Naive B cell (primary cell): ENCODE measurements at regions not wholly inside any gene's neighbourhood (a gene's known extent, or its start where the extent isn't known, plus 50 kb on each side); places are given as distances from the start of the nearest gene placed in this dataset.
"Not testable (repeated sequence)": the region's sequence is repeated elsewhere in the genome, so short reads cannot be mapped to it uniquely, and the experiment has no call there.

Source experiments
- ATAC-seq, 2 donors: fragments of 150-1000 bp; cut with Tn5 transposase; 2 replicates each; pipeline ENCODE4 v1.10.0; 2021; ENCODE audit warnings: low read depth in 2 of 2, mild to moderate bottlenecking in 2 of 2, moderate library complexity in 2 of 2
- DNase-seq: peaks from one replicate; pipeline ENCODE4 v3.0.0; 2022
- H3K27ac Mint-ChIP-seq, 6 donors: one replicate each; pipeline ENCODE4 v1.8.0; 2020 to 2022; ENCODE audit warnings: mild to moderate bottlenecking in 6 of 6, mixed read lengths in 6 of 6, moderate library complexity in 5 of 6, inconsistent platforms in 2 of 6
- H3K27me3 Mint-ChIP-seq, 3 donors: one replicate each; pipeline ENCODE4 v1.8.0; 2021 to 2022; ENCODE audit warnings: mixed read lengths in 3 of 3, mild to moderate bottlenecking in 1 of 3
- H3K36me3 Mint-ChIP-seq, 2 donors: one replicate each; pipeline ENCODE4 v1.8.0; 2020 to 2022; ENCODE audit warnings: mixed read lengths in 2 of 2, inconsistent platforms in 1 of 2, mild to moderate bottlenecking in 1 of 2
- H3K4me1 Mint-ChIP-seq, 3 donors: one replicate each; pipeline ENCODE4 v1.8.0; 2020 to 2022; ENCODE audit warnings: mixed read lengths in 3 of 3, inconsistent platforms in 1 of 3, mild to moderate bottlenecking in 1 of 3, moderate library complexity in 1 of 3
- H3K4me3 Mint-ChIP-seq, 8 donors: one replicate each; pipeline ENCODE4 v1.8.0; 2020 to 2022; ENCODE audit warnings: mild to moderate bottlenecking in 8 of 8, mixed read lengths in 8 of 8, moderate library complexity in 8 of 8, inconsistent platforms in 2 of 8
- H3K9me3 Mint-ChIP-seq, 7 donors: one replicate each; pipeline ENCODE4 v1.8.0; 2020 to 2022; ENCODE audit warnings: mixed read lengths in 7 of 7, mild to moderate bottlenecking in 5 of 7, inconsistent platforms in 2 of 7, moderate library complexity in 1 of 7

DNA sequence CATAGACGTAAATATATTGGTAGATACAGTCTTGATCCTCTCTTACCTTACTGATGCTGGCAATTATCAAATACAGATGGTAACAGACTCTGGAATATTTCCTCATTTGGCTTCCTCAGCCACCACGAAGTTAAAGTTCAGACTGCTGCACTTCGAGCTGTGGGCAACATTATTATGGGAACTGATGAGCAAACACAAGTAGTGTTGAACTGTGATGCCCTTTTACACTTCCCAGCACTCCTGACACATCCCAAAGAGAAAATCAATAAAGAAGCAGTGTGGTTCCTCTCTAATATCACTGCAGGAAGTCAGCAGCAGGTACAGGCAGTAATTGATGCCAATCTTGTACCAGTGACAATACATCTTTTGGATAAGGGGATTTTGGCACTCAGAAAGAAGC is 162.7 kb upstream of the NT5E start:
- no peak for ATAC-seq
- Mint-ChIP-seq H3K36me3 (no peaks in the 10 kb centered on the region), H3K4me1 (no peaks in the 10 kb centered on the region), H3K27ac (no peak overlapping the region), H3K27me3 (no peaks in the 10 kb centered on the region), H3K4me3 (no peak overlapping the region), H3K9me3 (peaks cover 10 to 31% (median 14%) of the 10 kb centered on the region in 7 donors)
- DNase-seq, result no peak

DNA sequence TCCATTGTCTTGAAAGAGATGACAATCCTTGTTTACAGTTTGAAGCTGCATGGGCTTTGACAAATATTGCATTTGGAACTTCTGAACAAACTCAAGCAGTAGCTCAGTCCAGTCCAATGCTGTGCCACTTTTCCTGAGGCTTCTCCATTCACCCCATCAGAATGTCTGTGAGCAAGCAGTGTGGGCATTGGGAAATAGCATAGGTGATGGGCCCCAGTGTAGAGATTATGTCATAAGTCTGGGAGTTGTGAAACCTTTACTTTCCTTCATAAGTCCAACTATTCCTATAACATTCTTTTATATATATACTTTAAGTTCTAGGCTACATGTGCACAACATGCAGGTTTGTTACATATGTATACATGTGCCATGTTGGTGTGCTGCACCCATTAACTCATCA is 163.4 kb upstream of the NT5E start:
- not testable (repeated sequence) for DNase-seq, H3K4me3 Mint-ChIP-seq, H3K27me3 Mint-ChIP-seq, H3K27ac Mint-ChIP-seq, H3K4me1 Mint-ChIP-seq, ATAC-seq, H3K36me3 Mint-ChIP-seq
- peaks cover 10 to 30% (median 14%) of the 10 kb centered on the region in 7 donors for H3K9me3 Mint-ChIP-seq

DNA sequence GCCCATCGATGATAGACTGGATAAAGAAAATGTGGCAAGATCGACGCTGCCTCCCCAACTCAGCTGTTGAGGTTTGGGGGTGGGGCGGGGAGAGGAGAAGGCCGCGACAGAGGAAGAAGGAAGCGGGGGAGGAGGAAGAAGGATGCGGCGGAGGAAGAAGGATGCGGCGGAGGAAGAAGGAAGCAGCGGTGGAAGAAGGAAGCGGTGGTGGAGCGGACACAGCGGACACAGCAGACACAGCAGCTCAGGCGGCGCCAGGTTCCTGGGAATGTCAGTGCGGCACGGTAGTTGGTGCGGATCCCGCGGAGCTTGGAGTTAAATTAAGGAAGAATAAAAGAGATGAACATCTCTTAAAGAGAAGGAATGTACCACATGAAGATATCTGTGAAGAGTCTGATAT is 163.9 kb upstream of the NT5E start:
- ATAC-seq, result no peak
- H3K4me3 Mint-ChIP-seq, result no peak overlapping the region
- no peak for DNase-seq
- peak overlapping the region in 1 of 6 donors; percentile 67 for H3K27ac Mint-ChIP-seq
- peaks cover 8 to 24% (median 13%) of the 10 kb centered on the region in 7 donors for H3K9me3 Mint-ChIP-seq
- H3K27me3 Mint-ChIP-seq, result no peaks in the 10 kb centered on the region
- no peaks in the 10 kb centered on the region for H3K36me3 Mint-ChIP-seq
- no peaks in the 10 kb centered on the region for H3K4me1 Mint-ChIP-seq

DNA sequence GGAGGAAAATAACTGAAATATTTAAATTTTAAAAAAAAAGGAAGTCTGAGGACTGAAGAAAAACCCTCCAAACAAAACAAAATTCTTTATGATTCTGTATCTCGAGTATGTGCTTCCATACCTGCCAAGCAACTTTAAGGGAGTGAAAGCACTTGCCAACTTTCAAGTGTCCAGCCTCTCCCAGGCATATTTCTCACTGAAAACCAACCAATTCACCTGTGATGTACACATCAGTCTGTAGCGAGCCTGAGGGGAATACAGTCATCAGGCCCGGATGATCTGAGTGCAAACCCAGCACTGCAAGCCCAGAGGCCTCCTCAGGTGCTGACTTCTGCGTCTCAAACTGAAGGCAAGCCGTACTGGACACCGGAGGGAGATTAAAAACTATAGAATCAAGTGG is 164.8 kb upstream of the NT5E start:
- Mint-ChIP-seq H3K4me1 (no peaks in the 10 kb centered on the region), H3K9me3 (peaks cover 4 to 16% (median 10%) of the 10 kb centered on the region in 7 donors), H3K27me3 (no peaks in the 10 kb centered on the region), H3K27ac (no peak overlapping the region), H3K4me3 (no peak overlapping the region), H3K36me3 (no peaks in the 10 kb centered on the region)
- ATAC-seq (no peak), DNase-seq (no peak)

DNA sequence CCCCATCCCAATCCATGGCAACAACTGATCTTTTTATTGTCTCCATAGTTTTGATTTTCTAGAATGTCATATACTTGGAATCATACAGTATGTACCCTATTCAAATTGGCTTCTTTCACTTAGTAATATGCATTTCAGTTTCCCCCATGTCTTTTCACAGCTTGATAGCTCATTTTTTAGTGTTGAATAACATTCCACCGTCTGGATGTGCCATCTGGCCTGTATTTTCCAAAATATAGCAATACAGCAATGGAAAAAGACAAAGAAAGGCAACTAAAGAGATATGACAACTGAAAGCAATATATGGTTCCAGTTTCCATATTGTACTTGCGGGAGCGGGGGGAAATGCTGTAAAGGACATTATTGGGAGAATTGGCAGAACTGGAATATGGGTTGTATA is 166.4 kb upstream of the NT5E start:
- Mint-ChIP-seq H3K36me3 (no peaks in the 10 kb centered on the region), H3K4me1 (no peaks in the 10 kb centered on the region), H3K4me3 (no peak overlapping the region), H3K27ac (no peak overlapping the region), H3K27me3 (no peaks in the 10 kb centered on the region), H3K9me3 (peaks cover 0 to 11% (median 2%) of the 10 kb centered on the region in 7 donors)
- DNase-seq, result no peak
- no peak for ATAC-seq

DNA sequence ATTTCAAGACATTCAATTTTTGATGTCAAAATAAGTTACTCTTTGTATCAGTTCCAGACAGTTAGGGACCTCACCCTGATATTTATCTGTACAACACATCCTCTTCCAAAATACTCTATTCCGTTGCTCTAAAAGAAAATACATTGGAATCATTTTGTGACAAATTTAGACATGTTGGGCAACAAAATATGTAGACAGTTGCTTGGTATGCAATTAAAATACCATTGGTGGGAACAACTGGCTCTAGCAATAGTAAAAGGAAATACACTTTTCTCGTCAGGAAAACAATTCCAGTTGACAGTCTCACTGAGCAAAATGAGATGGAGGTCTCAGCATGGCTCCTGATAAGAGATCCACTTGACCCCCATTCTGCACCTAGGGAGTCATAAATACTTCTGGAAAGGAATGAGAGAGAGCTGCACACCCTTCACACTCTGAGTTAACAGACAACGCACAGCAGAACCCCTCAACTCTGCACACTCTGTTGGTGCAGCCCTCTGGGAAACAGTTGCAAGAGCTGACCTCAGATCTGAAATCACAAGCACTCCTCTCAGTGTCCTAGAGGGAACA is 171.3 kb upstream of the NT5E start:
- H3K27ac Mint-ChIP-seq, result no peak overlapping the region
- no peak for ATAC-seq
- H3K4me3 Mint-ChIP-seq, result no peak overlapping the region
- DNase-seq, result no peak
- H3K4me1 Mint-ChIP-seq, result no peaks in the 10 kb centered on the region
- H3K9me3 Mint-ChIP-seq, result peaks cover 2 to 21% (median 5%) of the 10 kb centered on the region in 7 donors
- H3K36me3 Mint-ChIP-seq, result no peaks in the 10 kb centered on the region
- no peaks in the 10 kb centered on the region for H3K27me3 Mint-ChIP-seq

DNA sequence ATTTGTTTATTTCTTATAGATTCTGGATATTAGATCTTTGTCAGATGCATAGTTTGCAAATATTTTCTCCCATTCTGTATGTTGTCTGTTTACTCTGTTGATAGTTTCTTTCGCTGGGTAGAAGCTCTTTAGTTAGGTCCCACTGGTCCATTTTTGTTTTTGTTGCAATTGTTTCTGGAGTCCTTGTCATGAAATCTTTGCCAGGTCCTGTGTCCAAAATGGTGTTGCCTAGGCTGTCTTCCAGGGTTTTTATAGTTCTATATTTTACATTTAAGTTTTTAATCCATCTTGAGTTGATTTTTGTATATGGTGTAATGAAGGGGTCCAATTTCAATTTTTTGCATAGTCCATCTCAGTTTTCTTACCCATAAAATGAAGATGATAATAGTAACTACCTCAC is 173.9 kb upstream of the NT5E start:
- not testable (repeated sequence) for H3K27me3 Mint-ChIP-seq, H3K27ac Mint-ChIP-seq, ATAC-seq, H3K4me1 Mint-ChIP-seq, H3K4me3 Mint-ChIP-seq, H3K36me3 Mint-ChIP-seq, DNase-seq
- peaks cover 0 to 21% (median 6%) of the 10 kb centered on the region in 7 donors for H3K9me3 Mint-ChIP-seq

DNA sequence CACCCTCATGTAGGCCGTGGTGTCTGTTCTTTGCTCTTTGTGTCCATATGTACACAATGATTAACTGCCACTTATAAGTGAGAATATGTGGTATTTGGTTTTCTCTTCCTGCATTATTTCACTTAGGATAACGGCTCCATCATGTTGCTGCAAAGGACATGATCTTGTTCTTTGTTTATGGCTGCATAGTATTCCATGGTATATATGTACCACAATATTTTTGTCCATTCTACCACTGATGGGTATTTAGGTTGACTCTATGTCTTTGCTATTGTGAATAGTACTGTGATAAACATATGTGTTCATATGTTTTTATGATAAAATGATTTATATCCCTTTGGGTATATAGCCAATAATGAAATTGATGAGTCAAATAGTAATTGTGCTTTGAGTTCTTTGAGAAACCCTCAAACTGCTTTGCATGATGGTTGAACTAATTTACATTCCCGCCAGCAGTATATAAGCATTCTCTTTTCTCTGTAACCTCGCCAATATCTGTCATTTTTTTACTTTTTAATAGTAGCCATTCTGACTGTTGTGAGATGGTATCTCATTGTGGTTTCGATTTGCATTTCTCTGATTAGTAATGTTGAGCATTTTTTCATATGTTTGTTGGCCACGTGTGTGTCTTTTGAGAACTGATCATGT is 174.4 kb upstream of the NT5E start:
- H3K27me3 Mint-ChIP-seq, result no peaks in the 10 kb centered on the region
- H3K4me1 Mint-ChIP-seq, result no peaks in the 10 kb centered on the region
- ATAC-seq, result no peak
- H3K4me3 Mint-ChIP-seq, result no peak overlapping the region
- DNase-seq, result no peak
- H3K36me3 Mint-ChIP-seq, result no peaks in the 10 kb centered on the region
- H3K27ac Mint-ChIP-seq, result no peak overlapping the region
- H3K9me3 Mint-ChIP-seq, result peaks cover 0 to 21% (median 6%) of the 10 kb centered on the region in 7 donors

DNA sequence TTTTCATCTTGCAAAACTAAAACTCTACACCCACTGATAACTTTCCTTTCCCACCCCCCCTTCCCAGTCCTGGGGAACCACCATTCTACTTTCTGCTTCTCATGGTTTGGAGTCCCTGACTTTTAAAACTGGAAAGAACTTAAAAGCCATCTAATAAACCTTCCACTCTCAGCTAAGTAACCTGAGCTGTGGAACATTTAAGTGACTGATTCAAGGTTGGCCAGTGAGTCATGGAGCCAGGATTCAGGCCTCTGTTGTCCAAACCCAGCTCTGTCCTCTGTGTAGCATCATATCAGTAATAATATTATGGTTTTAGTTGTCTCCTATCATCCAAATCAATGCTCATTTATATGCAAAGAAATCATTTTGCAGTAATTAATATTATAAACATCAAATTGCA is 176.0 kb upstream of the NT5E start:
- Mint-ChIP-seq H3K9me3 (peaks cover 0 to 21% (median 7%) of the 10 kb centered on the region in 7 donors), H3K27me3 (peaks cover 0 to 4% (median 0%) of the 10 kb centered on the region in 3 donors), H3K4me3 (no peak overlapping the region), H3K4me1 (no peaks in the 10 kb centered on the region), H3K27ac (no peak overlapping the region), H3K36me3 (no peaks in the 10 kb centered on the region)
- ATAC-seq, result no peak
- no peak for DNase-seq

DNA sequence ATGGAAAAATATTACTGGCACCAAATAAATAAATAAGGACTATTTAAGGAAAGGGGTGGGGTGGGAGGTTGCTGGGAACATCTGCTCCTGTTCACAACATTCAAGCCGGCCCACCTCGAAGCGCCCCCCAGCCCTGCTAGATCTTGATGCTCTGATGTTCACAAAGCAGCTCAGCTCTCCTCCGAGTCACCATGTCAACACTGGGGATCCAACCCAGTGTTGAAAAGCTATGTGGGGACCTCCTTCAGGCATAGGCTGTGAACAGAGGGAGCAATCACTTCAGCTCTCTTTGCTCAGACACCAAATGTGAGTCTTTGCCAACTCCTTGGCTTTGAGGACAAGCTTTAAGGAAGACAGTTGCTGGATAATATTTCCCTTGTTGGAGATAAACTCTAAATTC is 176.8 kb upstream of the NT5E start:
- ATAC-seq, result no peak
- peaks cover 0 to 4% (median 0%) of the 10 kb centered on the region in 3 donors for H3K27me3 Mint-ChIP-seq
- H3K9me3 Mint-ChIP-seq, result peaks cover 0 to 21% (median 8%) of the 10 kb centered on the region in 7 donors
- H3K4me3 Mint-ChIP-seq, result no peak overlapping the region
- no peak for DNase-seq
- no peaks in the 10 kb centered on the region for H3K4me1 Mint-ChIP-seq
- no peak overlapping the region for H3K27ac Mint-ChIP-seq
- H3K36me3 Mint-ChIP-seq, result no peaks in the 10 kb centered on the region

DNA sequence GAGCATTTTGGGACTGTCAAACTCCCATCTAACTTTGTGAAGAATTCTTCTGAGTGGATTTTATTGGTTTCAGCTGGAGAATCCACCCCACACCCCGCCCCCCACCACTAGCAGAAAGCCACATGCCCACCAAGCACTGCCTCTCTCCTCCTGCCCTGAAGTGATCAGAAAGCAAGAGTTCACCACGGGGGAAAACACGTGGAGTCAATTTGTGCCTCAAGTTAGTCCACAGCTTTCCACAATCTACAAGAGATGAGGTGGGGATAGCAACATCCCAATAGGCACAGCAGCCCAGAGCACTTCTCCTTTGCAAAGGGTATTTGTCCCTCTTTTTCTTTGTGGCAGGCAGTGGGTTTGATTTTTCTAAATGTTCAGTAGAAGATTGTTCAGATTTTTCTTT is 177.3 kb upstream of the NT5E start:
- Mint-ChIP-seq H3K36me3 (no peaks in the 10 kb centered on the region), H3K27me3 (peaks cover 0 to 4% (median 0%) of the 10 kb centered on the region in 3 donors), H3K9me3 (peaks cover 2 to 21% (median 8%) of the 10 kb centered on the region in 7 donors), H3K4me3 (no peak overlapping the region), H3K4me1 (no peaks in the 10 kb centered on the region), H3K27ac (no peak overlapping the region)
- no peak for ATAC-seq
- DNase-seq, result no peak

DNA sequence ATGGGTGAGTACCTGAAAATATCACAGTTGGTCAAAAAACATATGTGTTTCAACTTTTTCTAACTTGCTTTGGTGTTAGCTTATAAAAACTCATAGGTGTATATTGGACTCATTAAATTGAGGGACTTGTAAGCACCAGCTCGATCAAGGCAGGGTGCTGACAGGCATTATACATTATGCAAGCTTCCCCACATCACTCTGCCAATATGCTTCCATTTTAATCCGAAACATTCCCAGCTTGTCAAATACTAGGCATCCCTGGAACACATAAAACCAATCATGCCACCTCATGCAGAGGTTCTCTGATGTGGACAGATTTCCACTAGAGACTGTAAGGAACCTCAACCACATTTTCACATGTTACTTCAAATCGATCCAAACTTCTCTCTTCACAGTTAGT is 187.3 kb upstream of the NT5E start:
- H3K27me3 Mint-ChIP-seq, result peaks cover 0 to 4% (median 0%) of the 10 kb centered on the region in 3 donors
- no peaks in the 10 kb centered on the region for H3K4me1 Mint-ChIP-seq
- no peak overlapping the region for H3K27ac Mint-ChIP-seq
- H3K9me3 Mint-ChIP-seq, result peaks cover 0 to 21% (median 8%) of the 10 kb centered on the region in 7 donors
- ATAC-seq, result no peak
- no peak for DNase-seq
- H3K36me3 Mint-ChIP-seq, result no peaks in the 10 kb centered on the region
- H3K4me3 Mint-ChIP-seq, result no peak overlapping the region

DNA sequence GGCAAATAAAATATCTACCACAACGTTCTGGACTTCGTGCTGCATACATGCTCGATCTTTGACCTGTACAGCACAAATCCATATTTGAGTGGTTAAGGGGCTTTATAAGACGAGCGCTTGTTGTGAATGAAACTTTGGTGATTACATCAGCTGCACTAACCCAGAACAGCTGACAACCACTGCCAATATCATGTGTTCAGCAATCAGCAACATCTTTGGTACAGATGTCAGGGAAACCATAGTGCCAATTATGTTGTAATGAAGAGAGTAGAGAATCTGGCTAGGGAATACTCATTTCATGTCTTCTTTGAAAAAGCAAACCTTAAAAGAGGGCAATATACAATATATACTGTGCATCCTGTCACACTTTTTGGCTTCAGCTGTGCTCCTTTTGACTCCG is 188.6 kb upstream of the NT5E start:
- H3K4me3 Mint-ChIP-seq, result no peak overlapping the region

DNA sequence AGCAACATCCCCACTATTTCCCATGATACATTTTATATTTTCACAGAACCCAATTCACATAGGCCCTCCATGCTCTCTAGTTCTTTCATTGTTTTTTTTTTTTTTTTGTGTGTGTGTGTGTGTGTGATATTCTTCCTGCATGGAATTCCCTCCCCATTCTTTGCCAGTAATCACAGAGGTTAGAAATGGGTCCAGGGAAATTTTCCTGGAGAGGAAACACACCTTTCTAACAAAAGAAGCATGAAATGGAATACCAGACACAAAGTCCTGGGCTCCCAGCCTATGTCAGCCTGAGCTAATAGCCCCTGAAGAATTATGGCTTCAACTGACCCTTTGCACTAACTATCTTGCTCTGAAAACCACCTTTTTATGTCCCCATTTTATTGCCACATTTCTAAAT is 194.2 kb upstream of the NT5E start:
- DNase-seq (no peak), ATAC-seq (no peak)
- Mint-ChIP-seq H3K27me3 (peaks cover 0 to 10% (median 2%) of the 10 kb centered on the region in 3 donors), H3K36me3 (no peaks in the 10 kb centered on the region), H3K9me3 (peaks cover 6 to 13% (median 8%) of the 10 kb centered on the region in 7 donors), H3K27ac (no peak overlapping the region), H3K4me3 (no peak overlapping the region), H3K4me1 (no peaks in the 10 kb centered on the region)

More for the DNA sequence above, 188.6 kb upstream of the NT5E start:
- H3K27me3 Mint-ChIP-seq, result peaks cover 0 to 4% (median 0%) of the 10 kb centered on the region in 3 donors
- no peak for DNase-seq
- no peak overlapping the region for H3K27ac Mint-ChIP-seq
- H3K36me3 Mint-ChIP-seq, result no peaks in the 10 kb centered on the region
- ATAC-seq, result no peak
- no peaks in the 10 kb centered on the region for H3K4me1 Mint-ChIP-seq
- H3K9me3 Mint-ChIP-seq, result peaks cover 0 to 13% (median 8%) of the 10 kb centered on the region in 7 donors
